ENCODE measurements at regions not wholly inside any gene's neighbourhood (a gene's known extent, or its start where the extent isn't known, plus 50 kb on each side); places are given as distances from the start of the nearest gene placed in this dataset.
A peak's percentile ranks its signal among the peaks of the same experiment; 100 is the strongest.

DNA sequence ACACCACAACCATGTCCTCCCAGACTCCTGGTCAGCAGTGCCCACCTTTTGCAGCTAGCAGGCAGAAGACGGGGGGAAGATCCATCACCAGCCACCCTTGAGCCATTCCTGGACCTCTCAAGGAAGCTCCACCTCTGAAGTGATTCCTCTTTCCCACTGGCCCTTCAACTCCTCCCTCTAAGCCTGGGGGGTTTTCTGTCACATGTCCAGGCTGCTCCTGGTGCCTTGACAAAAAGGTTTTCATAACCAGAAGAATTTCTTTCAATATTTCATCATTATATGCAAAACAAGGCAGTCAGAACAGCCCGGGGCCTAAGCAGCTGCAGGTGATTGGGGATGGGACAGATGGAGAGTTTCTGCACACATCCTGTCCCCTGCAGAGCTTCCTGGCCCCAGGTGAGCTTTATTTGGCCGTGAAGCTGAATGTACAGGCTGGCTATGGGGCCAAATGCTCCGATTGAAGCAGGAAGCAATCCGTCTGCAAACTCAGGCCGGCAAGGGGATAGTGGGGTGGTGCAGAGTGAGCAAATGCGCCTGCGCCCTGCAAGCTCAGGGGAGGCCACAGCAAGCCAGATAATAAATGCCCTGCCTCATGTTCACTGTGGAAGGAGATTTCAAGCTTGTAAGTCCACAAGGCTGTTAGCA, 173.5 kb downstream of the C5orf15 start:
- H3K27me3 Mint-ChIP-seq = peaks cover 9% of the 10 kb centered on the region
- no peak overlapping the region for H3K4me3 Mint-ChIP-seq
- H3K9me3 Mint-ChIP-seq = no peaks in the 10 kb centered on the region
- no peaks in the 10 kb centered on the region for H3K36me3 Mint-ChIP-seq (ENCODE audit: low read depth)
- no peak for ATAC-seq
- no peak for DNase-seq
- no peak overlapping the region for H3K27ac Mint-ChIP-seq
- H3K4me1 Mint-ChIP-seq = no peaks in the 10 kb centered on the region

DNA sequence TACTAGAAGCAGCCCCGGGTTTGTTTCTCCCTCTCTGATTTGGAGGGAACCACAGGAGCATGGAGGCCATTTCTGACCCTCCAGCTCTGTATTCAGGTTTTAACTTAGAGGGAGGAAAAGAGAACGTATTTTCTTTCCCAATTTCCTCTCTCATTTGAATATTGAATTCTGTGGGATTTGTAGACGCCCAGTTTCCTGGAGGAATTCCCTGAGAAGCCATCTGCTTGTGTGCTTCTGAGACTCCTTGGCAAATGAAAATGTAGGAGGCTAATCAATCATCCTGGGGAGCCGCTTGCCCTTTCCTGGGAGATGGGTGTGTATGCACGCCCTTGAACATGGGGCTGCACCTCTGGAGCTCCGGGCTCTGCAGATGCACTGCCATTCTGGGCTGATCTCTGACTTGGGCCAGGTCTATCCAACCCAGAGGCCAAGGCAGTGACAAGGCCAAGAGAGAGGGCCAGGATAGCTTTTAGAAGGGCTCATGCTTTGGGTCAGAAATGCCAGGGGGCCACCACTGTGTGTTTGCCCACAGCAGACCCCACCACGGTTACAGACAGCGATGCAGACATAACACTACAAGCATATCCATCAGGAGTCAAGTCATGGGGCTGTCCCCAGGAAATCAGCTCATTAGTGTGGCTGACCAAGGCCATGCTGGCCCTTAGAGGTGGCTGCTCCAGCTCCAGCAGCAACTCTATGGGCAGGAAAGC, 174.5 kb downstream of the C5orf15 start:
- Mint-ChIP-seq H3K27me3 (peaks cover 6% of the 10 kb centered on the region), H3K9me3 (no peaks in the 10 kb centered on the region), H3K27ac (no peak overlapping the region), H3K36me3 (ENCODE audit: low read depth) (no peaks in the 10 kb centered on the region), H3K4me1 (no peaks in the 10 kb centered on the region), H3K4me3 (no peak overlapping the region)
- no peak for DNase-seq
- no peak for ATAC-seq

DNA sequence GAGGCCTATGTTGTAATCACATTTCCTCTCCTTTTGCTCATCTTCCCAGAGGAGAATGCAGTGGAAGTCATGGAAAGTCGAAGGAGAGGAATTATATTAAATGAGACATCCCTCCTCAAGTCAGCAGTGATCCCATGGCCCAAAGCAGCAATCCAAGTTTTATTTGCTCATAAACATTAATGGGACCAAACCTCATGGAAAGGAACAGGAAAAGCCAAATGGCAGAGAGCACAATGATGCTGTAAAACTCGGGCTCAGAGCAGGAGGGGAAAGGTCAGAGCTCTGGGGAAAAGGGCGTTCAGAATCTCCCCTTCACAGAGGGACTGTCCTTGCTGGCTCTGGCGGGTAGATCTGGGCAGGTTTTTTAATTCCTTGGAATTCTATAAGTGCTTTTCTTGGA, 175.8 kb downstream of the C5orf15 start:
- DNase-seq (no peak), ATAC-seq (no peak)
- Mint-ChIP-seq H3K27ac (no peak overlapping the region), H3K4me1 (no peaks in the 10 kb centered on the region), H3K27me3 (peaks cover 3% of the 10 kb centered on the region), H3K9me3 (no peaks in the 10 kb centered on the region), H3K4me3 (no peak overlapping the region), H3K36me3 (ENCODE audit: low read depth) (no peaks in the 10 kb centered on the region)

DNA sequence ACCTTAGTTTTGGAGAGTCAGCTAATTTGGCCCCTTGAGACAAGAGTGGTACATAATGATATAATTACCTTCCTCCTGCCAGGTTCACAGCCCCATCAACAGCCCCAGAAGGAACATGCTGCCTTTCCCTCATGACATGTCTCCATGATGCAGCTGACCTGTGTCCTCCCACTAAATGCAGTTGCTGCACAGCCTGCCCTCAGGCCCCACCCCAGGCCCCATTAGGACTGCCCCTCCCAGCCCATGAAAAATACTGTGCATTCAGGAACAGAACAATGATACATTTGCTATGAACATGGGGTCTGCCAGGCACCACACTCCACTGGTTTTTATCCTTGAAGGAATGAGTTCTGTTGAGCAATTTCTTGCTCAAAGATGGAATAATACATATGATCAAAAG, 176.4 kb downstream of the C5orf15 start:
- no peaks in the 10 kb centered on the region for H3K9me3 Mint-ChIP-seq
- H3K4me1 Mint-ChIP-seq = no peaks in the 10 kb centered on the region
- no peak overlapping the region for H3K4me3 Mint-ChIP-seq
- peaks cover 3% of the 10 kb centered on the region for H3K27me3 Mint-ChIP-seq
- DNase-seq (no peak), ATAC-seq (no peak)
- no peak overlapping the region for H3K27ac Mint-ChIP-seq
- H3K36me3 Mint-ChIP-seq (ENCODE audit: low read depth) = no peaks in the 10 kb centered on the region

DNA sequence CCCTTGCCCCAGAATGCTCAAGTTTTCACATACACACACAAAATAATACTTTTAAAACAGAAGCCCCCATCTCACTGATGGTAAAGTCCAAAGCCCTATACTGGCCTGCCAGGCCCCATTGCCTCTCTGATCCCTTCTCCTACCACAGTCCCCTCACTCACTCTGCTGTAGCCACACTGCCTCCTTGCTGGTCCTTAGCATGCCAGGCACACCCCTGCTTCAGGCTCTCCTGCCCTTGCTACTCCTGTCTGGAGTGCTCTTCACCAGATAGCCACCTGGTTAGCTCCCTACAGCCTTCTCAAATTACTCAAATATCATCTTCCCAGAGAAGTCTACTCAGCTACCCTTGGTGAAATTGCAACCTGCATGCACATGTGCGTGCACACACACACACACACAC, 177.5 kb downstream of the C5orf15 start:
- Mint-ChIP-seq H3K27ac (no peak overlapping the region), H3K36me3 (ENCODE audit: low read depth) (no peaks in the 10 kb centered on the region), H3K9me3 (no peaks in the 10 kb centered on the region), H3K27me3 (peaks cover 3% of the 10 kb centered on the region), H3K4me3 (no peak overlapping the region), H3K4me1 (no peaks in the 10 kb centered on the region)
- DNase-seq (no peak), ATAC-seq (no peak)

DNA sequence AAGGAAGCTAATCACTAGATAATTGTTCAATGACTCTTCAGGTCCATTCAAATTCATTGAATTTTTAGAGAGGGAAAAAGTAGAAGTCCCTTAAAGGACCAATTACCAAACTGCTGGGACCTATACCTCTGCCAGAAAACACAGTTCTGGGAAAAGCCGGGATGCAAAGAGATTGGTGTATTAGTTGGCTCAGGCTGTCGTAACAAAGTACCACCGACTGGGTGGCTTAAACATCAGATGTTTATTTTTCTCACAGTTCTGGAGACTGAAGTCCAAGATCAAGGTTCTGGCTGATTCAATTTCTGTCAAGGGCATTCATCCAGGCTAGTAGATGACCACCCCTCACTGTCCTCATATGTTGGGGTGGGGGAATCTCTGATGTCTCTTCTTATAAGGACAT, 177.1 kb upstream of the FSTL4 start:
- peaks cover 3% of the 10 kb centered on the region for H3K27me3 Mint-ChIP-seq
- no peak for ATAC-seq
- H3K4me1 Mint-ChIP-seq = no peaks in the 10 kb centered on the region
- no peak overlapping the region for H3K27ac Mint-ChIP-seq
- no peaks in the 10 kb centered on the region for H3K36me3 Mint-ChIP-seq (ENCODE audit: low read depth)
- H3K4me3 Mint-ChIP-seq = no peak overlapping the region
- no peaks in the 10 kb centered on the region for H3K9me3 Mint-ChIP-seq
- no peak for DNase-seq

DNA sequence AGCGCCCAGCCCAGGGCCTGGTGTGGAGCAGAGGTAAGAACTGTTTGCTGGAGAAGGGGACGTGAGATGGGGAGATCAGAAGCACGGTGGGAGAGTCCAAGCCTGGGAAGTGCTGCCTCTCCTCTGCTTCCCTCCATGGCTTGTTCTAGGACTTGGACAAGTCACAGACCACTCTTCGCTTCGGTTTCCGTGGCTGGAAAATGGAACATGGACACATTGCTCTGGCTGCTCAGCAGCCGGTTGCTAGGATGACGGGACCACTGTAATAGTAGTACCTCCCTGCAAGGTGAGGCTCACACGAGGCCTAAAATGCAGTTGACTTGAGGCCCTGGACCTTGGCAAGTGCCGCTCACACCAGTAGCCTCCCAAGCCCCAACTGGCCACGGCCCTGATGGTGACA, 175.8 kb upstream of the FSTL4 start:
- peaks cover 3% of the 10 kb centered on the region for H3K27me3 Mint-ChIP-seq
- DNase-seq = no peak
- H3K27ac Mint-ChIP-seq = no peak overlapping the region
- H3K9me3 Mint-ChIP-seq = no peaks in the 10 kb centered on the region
- no peak overlapping the region for H3K4me3 Mint-ChIP-seq
- ATAC-seq = no peak
- no peaks in the 10 kb centered on the region for H3K4me1 Mint-ChIP-seq
- no peaks in the 10 kb centered on the region for H3K36me3 Mint-ChIP-seq (ENCODE audit: low read depth)

DNA sequence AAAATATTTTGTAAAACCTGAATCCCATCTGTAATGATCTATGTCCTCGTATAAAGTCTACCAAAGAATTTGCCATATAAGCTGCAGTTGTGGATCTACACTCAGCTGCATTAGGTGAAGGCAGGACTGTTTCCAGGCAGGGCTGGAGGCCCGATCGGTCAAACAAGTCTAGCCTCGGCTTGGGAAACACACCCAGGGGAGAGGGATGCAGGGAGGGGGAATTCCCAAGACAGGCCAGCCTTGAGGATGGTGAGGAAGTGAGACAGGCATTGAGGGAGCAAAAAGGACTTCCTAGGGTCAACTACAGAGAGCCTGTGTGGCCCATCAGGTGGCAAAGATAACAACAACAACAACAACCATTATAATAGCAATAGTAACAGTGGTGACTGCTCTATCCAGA, 174.1 kb upstream of the FSTL4 start:
- Mint-ChIP-seq H3K36me3 (ENCODE audit: low read depth) (no peaks in the 10 kb centered on the region), H3K27me3 (peaks cover 3% of the 10 kb centered on the region), H3K27ac (no peak overlapping the region), H3K9me3 (no peaks in the 10 kb centered on the region), H3K4me3 (no peak overlapping the region), H3K4me1 (no peaks in the 10 kb centered on the region)
- ATAC-seq (no peak), DNase-seq (no peak)

DNA sequence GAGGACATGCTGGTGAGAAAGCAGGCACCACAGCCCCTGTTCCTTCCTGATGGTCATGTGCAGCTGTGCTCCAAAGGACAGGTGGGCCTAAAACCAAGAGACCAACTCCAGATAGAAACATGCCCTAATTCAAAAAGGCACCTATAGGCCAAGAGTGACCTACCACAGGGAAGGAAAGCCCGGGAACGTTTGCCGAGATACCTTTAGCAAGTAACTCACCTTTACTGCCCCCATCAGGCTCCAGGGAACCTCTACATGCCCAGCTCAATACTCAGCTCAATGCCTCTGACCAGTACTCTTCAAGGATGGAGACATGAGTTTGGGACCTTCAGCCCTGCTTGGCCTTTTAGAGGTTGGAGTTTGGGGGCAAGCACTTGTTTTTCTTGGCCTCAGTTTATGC, 172.8 kb upstream of the FSTL4 start:
- Mint-ChIP-seq H3K27ac (no peak overlapping the region), H3K9me3 (no peaks in the 10 kb centered on the region), H3K36me3 (ENCODE audit: low read depth) (no peaks in the 10 kb centered on the region), H3K4me3 (no peak overlapping the region), H3K27me3 (no peaks in the 10 kb centered on the region), H3K4me1 (no peaks in the 10 kb centered on the region)
- DNase-seq (no peak), ATAC-seq (no peak)

DNA sequence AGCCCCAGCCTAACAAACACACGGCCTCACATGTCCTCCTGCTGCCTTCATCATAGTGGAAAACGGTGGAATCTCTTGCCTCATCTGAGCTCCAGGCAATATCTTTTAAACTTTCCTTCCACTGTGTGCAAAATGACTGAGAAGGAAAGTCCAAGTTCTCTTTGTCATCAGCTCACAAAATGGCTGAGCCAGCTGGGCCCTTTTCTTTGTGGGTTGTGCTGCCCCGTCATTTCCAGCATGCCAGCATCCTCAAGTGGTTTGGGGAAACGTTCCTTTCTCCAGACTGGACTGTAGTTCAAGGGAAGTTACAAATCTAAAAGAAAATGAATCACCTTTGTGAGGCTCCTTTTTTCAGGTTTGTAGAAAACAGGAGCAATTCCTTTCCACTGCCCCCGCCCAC, 171.1 kb upstream of the FSTL4 start:
- no peaks in the 10 kb centered on the region for H3K36me3 Mint-ChIP-seq (ENCODE audit: low read depth)
- no peaks in the 10 kb centered on the region for H3K9me3 Mint-ChIP-seq
- no peaks in the 10 kb centered on the region for H3K4me1 Mint-ChIP-seq
- DNase-seq (no peak), ATAC-seq (no peak)
- H3K27ac Mint-ChIP-seq = no peak overlapping the region
- no peak overlapping the region for H3K4me3 Mint-ChIP-seq
- no peaks in the 10 kb centered on the region for H3K27me3 Mint-ChIP-seq

DNA sequence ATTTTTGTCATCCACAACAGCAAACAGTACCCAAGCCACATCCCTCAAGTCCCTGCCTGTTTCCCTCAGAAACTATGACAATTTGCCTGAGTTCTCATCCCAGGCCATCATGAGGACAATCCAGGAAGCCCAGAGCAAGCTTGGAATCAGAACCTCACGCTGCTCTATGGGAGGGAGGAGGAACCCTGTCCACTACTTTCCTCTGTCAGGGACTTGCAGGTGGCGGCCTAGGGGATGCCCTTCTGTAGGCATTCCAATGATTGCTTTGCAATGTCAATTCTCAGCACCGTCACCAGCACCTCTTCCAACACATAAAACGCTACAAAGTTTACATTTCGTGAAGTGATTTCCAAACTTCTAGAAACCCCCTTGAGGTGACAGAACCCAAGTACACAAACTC, 170.4 kb upstream of the FSTL4 start:
- no peak for ATAC-seq
- DNase-seq = no peak
- H3K27me3 Mint-ChIP-seq = no peaks in the 10 kb centered on the region
- peak overlapping the region; percentile 26 for H3K27ac Mint-ChIP-seq
- no peaks in the 10 kb centered on the region for H3K36me3 Mint-ChIP-seq (ENCODE audit: low read depth)
- H3K9me3 Mint-ChIP-seq = no peaks in the 10 kb centered on the region
- H3K4me3 Mint-ChIP-seq = no peak overlapping the region
- H3K4me1 Mint-ChIP-seq = no peaks in the 10 kb centered on the region

DNA sequence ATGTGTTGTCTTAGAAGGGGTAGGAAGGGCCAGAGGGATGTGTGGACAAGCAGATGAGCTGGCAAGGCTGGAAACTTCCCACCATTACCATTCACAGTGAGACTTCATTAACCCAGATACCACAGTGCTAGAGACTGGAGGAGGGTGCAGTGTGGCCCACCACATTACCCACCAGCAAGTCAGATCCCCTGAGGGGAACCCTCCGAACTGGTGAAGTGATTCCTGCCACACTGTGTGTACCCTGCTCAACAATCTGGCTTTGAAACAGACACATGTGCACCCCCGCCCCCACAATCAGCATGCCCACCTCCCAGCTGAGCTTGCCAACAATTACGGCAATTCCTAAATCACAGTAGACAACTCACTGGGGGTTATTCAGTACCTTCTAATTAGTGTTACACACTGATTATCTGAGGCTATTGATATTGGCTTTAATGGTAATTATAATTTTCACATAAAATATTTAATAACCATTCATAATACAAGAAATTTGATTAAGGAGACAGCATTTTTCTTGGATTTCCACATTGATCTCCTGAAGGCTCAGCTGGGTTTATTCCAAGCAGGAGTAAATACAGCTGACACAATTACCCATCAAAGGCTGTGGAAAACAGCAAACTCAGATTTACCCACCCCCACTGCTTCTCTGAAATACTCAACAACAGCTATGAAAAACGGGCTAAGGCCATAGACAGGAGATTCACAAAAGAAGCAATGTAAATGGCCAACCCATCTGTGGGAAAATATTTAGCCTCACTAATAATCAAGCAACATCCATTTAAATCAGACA, 169.3 kb upstream of the FSTL4 start:
- DNase-seq (no peak), ATAC-seq (no peak)
- Mint-ChIP-seq H3K4me3 (no peak overlapping the region), H3K27ac (no peak overlapping the region), H3K36me3 (ENCODE audit: low read depth) (no peaks in the 10 kb centered on the region), H3K9me3 (no peaks in the 10 kb centered on the region), H3K4me1 (no peaks in the 10 kb centered on the region), H3K27me3 (no peaks in the 10 kb centered on the region)

DNA sequence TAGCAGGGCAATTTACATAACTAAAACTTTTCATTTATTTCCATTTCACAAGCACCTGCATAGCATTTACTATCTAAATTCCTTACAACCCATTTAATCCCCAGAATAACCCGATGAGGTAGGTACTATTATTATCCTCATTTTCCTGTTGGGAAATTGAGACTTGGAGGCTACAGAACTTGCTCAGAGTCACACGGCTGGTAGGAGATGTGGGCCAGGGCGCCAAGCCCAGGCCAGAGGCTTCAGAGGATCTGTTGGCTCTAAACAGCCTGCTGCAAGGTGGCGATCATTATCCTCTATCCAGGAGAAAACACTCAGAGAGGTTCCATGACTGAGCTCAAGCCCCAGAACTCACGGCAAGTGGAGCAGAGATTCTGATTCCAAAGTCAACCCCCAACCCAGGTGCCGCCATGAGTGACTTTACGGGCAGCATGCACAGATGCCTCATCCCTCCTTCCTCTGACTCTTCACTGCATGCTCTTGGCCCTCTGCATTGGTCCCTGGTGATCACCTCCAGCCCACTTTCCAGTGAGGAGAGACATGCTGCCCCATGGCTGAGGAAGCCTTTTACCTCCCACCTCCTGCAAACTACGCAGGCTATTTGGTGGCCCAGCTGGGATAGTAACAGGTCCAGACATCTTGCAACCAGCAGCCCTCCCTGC, 168.4 kb upstream of the FSTL4 start:
- DNase-seq (no peak), ATAC-seq (no peak)
- H3K4me1 Mint-ChIP-seq = no peaks in the 10 kb centered on the region
- H3K4me3 Mint-ChIP-seq = no peak overlapping the region
- H3K27ac Mint-ChIP-seq = no peak overlapping the region
- no peaks in the 10 kb centered on the region for H3K27me3 Mint-ChIP-seq
- no peaks in the 10 kb centered on the region for H3K36me3 Mint-ChIP-seq (ENCODE audit: low read depth)
- no peaks in the 10 kb centered on the region for H3K9me3 Mint-ChIP-seq

DNA sequence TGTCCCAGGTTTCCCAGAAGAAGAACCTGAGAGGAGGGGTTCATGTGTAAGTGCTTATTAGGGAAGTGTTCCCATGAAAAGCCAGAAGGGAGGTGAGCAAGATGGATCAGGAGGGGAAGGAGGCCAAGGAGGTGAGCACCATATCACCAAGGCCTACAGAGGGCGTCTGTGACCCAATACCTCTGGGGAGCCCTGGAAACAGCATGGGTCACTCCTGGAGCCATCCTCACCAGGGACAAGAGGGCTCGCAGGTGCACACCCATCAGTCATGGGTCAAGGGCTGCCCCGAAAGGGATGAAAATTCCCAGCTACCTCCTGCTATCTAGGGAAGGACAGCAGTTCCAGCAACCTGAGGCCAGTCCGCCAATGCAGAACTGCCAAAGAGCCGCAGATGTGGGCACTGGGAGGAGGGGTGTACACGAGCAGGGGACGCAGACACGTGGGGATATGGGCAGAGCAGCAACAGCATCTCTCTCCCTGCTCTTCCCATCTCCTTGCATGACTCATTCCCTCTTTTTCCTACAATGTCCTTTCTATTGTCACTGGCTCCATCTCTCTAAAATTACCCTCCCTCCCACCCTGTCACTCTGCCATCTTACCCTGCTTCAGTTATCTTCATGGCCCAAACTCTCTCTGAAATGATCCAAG, 167.6 kb upstream of the FSTL4 start:
- H3K36me3 Mint-ChIP-seq (ENCODE audit: low read depth) = no peaks in the 10 kb centered on the region
- no peak overlapping the region for H3K4me3 Mint-ChIP-seq
- H3K9me3 Mint-ChIP-seq = no peaks in the 10 kb centered on the region
- no peak overlapping the region for H3K27ac Mint-ChIP-seq
- ATAC-seq = no peak
- H3K27me3 Mint-ChIP-seq = no peaks in the 10 kb centered on the region
- no peak for DNase-seq
- no peaks in the 10 kb centered on the region for H3K4me1 Mint-ChIP-seq

Measured in activated naive CD8-positive, alpha-beta T cell treated with anti-CD3 and anti-CD28 coated beads, Interleukin-2, amount 50 U/mL, for 24 hours (primary cell).